ENCODE measurements at regions not wholly inside any gene's neighbourhood (a gene's known extent, or its start where the extent isn't known, plus 50 kb on each side); places are given as distances from the start of the nearest gene placed in this dataset.

- no peak for TF ChIP-seq GTF2I (CRISPR knock-in tag; conservative IDR thresholded peaks at IDR 0.05)
- TF ChIP-seq ZNF219 (CRISPR knock-in tag; IDR thresholded peaks at IDR 0.05; ENCODE audit: borderline replicate concordance), result no peak
- no peak for TF ChIP-seq JUN (CRISPR knock-in tag; IDR thresholded peaks at IDR 0.05)
- no peak for TF ChIP-seq FOXK1 (CRISPR knock-in tag; IDR thresholded peaks at IDR 0.05)
- TF ChIP-seq, protein P1, sequence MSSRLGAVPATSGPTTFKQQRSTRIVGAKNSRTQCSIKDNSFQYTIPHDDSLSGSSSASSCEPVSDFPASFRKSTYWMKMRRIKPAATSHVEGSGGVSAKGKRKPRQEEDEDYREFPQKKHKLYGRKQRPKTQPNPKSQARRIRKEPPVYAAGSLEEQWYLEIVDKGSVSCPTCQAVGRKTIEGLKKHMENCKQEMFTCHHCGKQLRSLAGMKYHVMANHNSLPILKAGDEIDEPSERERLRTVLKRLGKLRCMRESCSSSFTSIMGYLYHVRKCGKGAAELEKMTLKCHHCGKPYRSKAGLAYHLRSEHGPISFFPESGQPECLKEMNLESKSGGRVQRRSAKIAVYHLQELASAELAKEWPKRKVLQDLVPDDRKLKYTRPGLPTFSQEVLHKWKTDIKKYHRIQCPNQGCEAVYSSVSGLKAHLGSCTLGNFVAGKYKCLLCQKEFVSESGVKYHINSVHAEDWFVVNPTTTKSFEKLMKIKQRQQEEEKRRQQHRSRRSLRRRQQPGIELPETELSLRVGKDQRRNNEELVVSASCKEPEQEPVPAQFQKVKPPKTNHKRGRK (CRISPR knock-in tag; IDR thresholded peaks at IDR 0.05; ENCODE audit: borderline replicate concordance), result no peak
- TF ChIP-seq ATF1 (CRISPR knock-in tag; IDR thresholded peaks at IDR 0.05), result no peak
- no peak for TF ChIP-seq TEAD1 (CRISPR knock-in tag; IDR thresholded peaks at IDR 0.05)
- TF ChIP-seq IRF1 (CRISPR knock-in tag; IDR thresholded peaks at IDR 0.05), result no peak
- TF ChIP-seq CREM (CRISPR knock-in tag; IDR thresholded peaks at IDR 0.05), result no peak
These were observed 2449.5 kb downstream of the TP53TG3F start (continued) for GRCh38 chr16:35908942-35909341.

GRCh38 chr16:35909351-35909954 is 2450.0 kb downstream of the TP53TG3F start:
- Mint-ChIP-seq H3K27ac (no peak overlapping the region), H3K9me3 (peaks cover 92% of the 10 kb centered on the region), H3K4me3 (no peak overlapping the region), H3K36me3 (peaks cover 88% of the 10 kb centered on the region), H3K27me3 (ENCODE audit: low read depth) (peaks cover 34% of the 10 kb centered on the region), H3K4me1 (no peaks in the 10 kb centered on the region)
- ChIA-PET POLR2A (no interaction called here), CTCF (no interaction called here)
- DNase-seq (ENCODE audit: low spot score), result no peak
- TF ChIP-seq TEAD4 (CRISPR knock-in tag; IDR thresholded peaks at IDR 0.05), result no peak
- TF ChIP-seq ZNF425 (CRISPR knock-in tag; conservative IDR thresholded peaks at IDR 0.05), result no peak
- no peak for TF ChIP-seq NR1H2 (CRISPR knock-in tag; IDR thresholded peaks at IDR 0.05)
- TF ChIP-seq ELF4 (CRISPR knock-in tag; IDR thresholded peaks at IDR 0.05; ENCODE audit: low read depth), result no peak
- no peak for TF ChIP-seq TP53 (CRISPR knock-in tag; IDR thresholded peaks at IDR 0.05)
- TF ChIP-seq USF1 (CRISPR knock-in tag; IDR thresholded peaks at IDR 0.05), result no peak
- ATAC-seq, result no peak

DNA sequence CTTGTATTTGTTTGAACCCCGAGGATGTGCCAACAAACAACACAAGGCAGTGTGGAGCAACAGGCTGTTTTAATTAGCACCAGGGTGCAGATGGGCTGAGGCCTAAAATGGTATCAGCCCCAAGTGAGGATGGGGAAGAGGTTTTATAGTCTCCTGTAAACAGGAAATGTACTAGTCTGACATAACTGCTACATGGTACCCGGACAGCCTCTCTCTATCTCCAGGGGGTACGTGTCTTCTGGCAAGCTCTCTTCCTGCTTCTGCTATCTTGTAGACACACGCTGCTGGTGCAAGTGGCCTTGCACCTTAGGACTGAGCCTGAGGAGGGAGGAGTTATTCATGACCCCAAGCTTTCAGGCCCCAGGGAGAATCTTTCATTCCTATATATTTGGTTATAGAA is 2451.0 kb downstream of the TP53TG3F start:
- H3K9me3 Mint-ChIP-seq, result peaks cover 92% of the 10 kb centered on the region
- CTCF ChIA-PET, result no interaction called here
- ATAC-seq (no peak), DNase-seq (ENCODE audit: low spot score) (no peak)
- no peak overlapping the region for H3K27ac Mint-ChIP-seq
- peaks cover 86% of the 10 kb centered on the region for H3K36me3 Mint-ChIP-seq
- H3K4me1 Mint-ChIP-seq, result no peaks in the 10 kb centered on the region
- TF ChIP-seq PRRX2 (CRISPR knock-in tag; IDR thresholded peaks at IDR 0.05), result no peak
- TF ChIP-seq ZBTB43 (CRISPR knock-in tag; IDR thresholded peaks at IDR 0.05), result no peak
- no peak for TF ChIP-seq CTCF (IDR thresholded peaks at IDR 0.05)
- TF ChIP-seq TCF7 (CRISPR knock-in tag; IDR thresholded peaks at IDR 0.05; ENCODE audit: low read depth), result no peak
- TF ChIP-seq, protein P2, sequence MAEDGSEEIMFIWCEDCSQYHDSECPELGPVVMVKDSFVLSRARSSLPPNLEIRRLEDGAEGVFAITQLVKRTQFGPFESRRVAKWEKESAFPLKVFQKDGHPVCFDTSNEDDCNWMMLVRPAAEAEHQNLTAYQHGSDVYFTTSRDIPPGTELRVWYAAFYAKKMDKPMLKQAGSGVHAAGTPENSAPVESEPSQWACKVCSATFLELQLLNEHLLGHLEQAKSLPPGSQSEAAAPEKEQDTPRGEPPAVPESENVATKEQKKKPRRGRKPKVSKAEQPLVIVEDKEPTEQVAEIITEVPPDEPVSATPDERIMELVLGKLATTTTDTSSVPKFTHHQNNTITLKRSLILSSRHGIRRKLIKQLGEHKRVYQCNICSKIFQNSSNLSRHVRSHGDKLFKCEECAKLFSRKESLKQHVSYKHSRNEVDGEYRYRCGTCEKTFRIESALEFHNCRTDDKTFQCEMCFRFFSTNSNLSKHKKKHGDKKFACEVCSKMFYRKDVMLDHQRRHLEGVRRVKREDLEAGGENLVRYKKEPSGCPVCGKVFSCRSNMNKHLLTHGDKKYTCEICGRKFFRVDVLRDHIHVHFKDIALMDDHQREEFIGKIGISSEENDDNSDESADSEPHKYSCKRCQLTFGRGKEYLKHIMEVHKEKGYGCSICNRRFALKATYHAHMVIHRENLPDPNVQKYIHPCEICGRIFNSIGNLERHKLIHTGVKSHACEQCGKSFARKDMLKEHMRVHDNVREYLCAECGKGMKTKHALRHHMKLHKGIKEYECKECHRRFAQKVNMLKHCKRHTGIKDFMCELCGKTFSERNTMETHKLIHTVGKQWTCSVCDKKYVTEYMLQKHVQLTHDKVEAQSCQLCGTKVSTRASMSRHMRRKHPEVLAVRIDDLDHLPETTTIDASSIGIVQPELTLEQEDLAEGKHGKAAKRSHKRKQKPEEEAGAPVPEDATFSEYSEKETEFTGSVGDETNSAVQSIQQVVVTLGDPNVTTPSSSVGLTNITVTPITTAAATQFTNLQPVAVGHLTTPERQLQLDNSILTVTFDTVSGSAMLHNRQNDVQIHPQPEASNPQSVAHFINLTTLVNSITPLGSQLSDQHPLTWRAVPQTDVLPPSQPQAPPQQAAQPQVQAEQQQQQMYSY (CRISPR knock-in tag; IDR thresholded peaks at IDR 0.05), result no peak
- no peak for TF ChIP-seq MLX (CRISPR knock-in tag; IDR thresholded peaks at IDR 0.05)
- POLR2A ChIA-PET, result no interaction called here
- H3K27me3 Mint-ChIP-seq (ENCODE audit: low read depth), result peaks cover 31% of the 10 kb centered on the region
- H3K4me3 Mint-ChIP-seq, result no peak overlapping the region

All from WTC11 (cell line).